GM19463 (cell line): ENCODE measurements at regions not wholly inside any gene's neighbourhood (a gene's known extent, or its start where the extent isn't known, plus 50 kb on each side); places are given as distances from the start of the nearest gene placed in this dataset.

ENCODE experiments used
- ATAC-seq: cut with Tn5 transposase; IDR thresholded peaks from one replicate; pipeline ENCODE4 v1.9.1; 2021; ENCODE audit warnings: mild to moderate bottlenecking, moderate library complexity; ENCODE audit not compliant: unreplicated experiment

- no peak for ATAC-seq
Observed at GRCh38 chr22:47784367-47784983, 1022.0 kb downstream of the TBC1D22A start.

- no peak for ATAC-seq
Observed at GRCh38 chr22:47783433-47784366, 1021.2 kb downstream of the TBC1D22A start.

GRCh38 chr22:47782328-47783075, 1020.1 kb downstream of the TBC1D22A start:
- no peak for ATAC-seq

DNA sequence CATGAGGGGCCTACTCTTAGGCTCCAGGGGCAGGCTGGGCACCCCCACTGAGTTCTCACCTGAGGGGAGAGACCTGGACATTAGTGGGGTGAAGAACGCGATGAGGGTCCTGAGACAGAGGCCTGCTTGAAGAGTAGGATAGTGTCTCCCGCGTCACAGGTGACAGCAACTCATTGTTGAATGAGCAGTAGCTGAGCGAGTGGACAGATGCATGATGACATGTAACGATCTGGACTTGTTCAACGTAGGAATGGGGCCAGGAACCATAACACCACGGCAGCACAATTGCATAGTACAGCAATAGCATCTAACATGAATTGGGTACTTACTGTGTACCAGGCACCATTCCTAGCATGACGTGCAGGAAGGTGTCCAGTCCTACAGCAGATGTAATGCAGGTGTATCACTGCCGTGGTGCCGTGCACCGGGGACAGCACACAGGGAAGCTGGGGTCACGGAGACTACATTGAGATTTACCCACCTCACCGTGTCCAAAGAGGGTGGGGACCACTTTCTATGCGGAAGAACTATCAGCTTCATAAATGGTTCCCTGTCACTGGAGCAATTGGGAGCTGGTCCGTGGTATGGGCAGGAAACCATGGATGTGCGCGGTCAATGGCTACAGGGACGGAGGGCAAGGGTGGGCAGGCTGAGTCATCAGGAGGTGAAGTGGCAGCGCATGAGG, 1019.1 kb downstream of the TBC1D22A start:
- no peak for ATAC-seq

GRCh38 chr22:47781024-47781423, 1018.6 kb downstream of the TBC1D22A start:
- no peak for ATAC-seq

DNA sequence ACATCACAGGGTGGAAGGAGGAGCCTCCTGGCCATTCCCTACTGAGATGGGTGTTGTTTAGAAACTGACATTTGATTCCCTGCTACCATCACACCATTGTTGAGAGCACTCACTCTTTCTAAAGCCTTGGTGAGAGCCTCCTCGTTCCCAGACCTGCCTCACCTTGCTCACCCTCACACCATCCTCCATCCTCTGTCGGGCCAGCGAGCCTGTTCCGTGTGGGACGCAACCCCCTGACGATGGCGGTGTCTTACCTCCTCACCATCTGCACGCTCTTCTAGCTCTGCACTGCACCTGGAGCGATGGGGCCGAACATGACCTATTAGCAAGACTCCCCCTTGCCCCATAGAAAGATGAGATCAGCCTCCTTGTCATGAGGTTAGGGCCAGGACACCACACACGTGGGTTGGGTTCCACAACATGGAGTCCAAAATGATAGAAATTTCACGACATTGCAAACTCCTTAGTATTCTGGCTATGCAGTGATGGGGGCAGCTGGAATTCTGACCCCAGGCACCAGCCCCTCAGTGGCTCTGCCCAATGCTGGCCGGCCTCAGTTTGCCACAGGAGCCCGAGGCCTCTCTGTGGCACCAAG, 1017.9 kb downstream of the TBC1D22A start:
- ATAC-seq: no peak

DNA sequence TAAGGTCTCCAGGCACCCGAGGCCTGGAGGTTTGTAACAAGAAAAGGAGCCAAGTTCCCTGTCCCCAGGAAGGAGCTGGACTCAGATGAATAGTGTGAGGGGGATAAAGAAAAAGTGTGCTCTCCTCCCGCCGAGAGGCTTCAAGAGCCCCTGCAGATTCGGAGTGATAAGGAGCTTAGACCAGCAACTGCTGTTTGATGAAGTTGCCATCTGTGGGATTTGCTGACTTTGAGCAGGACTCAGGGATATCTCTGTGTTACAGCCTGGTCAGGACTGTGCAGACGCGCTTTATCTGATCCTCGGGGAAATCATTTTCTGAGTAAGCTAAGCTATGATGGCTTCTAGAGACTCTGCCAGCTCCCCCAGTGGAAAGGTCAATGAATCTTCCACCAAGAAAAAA, 1017.0 kb downstream of the TBC1D22A start:
- no peak for ATAC-seq

DNA sequence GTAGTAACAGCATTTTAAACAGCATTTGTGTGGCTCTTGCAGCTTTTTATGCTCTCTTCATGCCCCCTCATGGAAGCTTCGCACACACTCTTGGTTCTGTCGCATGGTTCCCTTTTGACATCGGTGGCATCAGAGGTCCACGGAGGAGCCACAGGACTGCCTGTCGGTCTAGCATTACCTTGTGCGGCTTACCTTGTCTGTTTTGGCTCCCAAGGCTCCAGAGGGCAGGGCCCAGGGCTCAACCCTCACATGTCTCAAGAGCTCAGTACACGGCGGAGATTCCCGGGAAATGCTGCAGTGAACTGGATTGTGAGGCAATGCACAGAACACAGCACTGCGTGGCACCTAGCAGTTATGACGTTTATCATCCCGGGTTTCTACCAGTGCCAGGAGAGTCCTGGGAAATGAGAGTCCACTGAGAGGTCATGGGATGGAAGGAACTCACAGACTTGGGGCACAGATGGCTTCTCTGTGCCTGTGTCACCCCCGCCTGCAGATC, 1015.8 kb downstream of the TBC1D22A start:
- ATAC-seq: no peak

DNA sequence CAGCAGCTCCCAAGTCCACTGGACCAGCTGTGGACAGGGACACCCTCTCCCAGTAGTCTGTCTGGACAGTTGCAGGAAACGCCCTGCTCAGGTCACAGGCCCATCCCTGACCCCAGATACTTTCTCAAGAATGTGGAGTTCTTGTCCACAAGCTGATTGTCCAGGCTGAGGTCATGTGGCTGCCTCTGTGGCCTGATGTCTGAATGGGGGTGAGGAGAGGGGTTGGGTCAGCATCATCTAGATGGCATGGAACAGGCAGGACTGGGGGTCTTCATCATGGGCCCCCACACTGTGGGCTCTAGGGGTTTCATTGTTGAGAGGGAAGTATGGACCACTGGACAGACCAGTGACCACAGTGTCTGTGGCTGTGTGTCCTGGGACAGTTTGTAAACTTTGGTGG, 1015.0 kb downstream of the TBC1D22A start:
- ATAC-seq: no peak

DNA sequence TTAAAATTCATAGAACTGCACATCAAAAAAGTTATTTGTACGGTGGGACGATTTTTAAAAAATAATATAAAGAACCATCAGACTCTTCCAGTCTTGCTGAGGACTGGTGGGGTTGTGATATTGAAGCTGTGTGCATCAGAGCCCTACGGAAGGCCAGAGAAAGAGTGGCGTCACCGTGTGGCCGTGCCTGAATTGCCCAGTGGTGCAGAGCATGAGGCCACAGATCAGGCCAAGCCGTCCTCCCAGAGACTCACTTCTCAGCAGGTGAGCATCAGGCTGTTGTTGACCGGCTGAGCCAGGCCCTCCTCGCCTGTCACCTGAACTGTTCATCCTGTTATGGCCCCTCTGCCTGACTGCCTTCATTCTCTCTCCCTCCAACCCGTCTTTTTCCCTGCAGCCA, 1013.9 kb downstream of the TBC1D22A start:
- ATAC-seq: no peak

GRCh38 chr22:47775686-47776085, 1013.2 kb downstream of the TBC1D22A start:
- ATAC-seq: no peak

DNA sequence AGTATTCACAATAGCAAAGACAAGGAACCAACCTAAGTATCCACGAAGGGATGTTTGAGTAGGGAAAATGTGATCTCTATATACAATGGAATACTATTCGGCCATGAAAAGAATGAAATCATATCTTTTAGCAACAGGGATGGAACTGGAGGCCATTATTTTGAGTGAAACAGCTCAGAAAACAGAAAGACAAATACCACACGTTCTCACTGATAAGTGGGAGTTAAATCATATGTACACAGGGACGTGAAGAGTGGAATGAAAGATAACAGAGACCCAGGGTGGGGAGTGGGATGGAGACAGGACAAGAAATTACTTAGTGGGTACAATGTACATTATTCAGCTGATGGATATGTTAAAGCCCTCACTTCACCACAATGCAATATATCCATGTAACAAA, 1012.7 kb downstream of the TBC1D22A start:
- ATAC-seq: no peak

- no peak for ATAC-seq
Observed at GRCh38 chr22:47773635-47774034, 1011.2 kb downstream of the TBC1D22A start.

GRCh38 chr22:47772864-47773263, 1010.4 kb downstream of the TBC1D22A start:
- no peak for ATAC-seq

- no peak for ATAC-seq
Observed at GRCh38 chr22:47769652-47770051, 1007.2 kb downstream of the TBC1D22A start.

GRCh38 chr22:47768027-47768426, 1005.6 kb downstream of the TBC1D22A start:
- ATAC-seq: no peak

GRCh38 chr22:47767403-47767802, 1005.0 kb downstream of the TBC1D22A start:
- no peak for ATAC-seq

DNA sequence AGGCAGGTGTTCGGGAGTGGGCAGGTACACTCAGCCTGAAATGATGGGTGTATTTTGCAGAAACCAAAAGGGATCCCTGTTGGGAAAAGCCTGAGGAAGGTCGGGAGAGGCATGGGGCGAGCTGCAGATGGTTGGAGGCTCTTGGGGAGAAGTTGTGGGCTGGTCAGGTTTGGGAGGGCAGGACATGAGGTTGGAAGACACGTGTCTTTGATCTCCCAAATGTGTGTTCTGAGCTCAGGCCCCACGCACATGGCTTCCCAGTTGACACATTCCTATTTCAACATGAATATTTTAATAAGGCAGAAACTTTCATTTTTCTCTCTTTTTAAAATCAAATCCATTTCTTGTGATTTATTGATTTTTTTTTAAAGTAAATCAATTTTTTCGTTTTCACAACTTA, 1003.3 kb downstream of the TBC1D22A start:
- no peak for ATAC-seq

- ATAC-seq: no peak
Observed at GRCh38 chr22:47762141-47762540, 999.7 kb downstream of the TBC1D22A start.

- no peak for ATAC-seq
Observed at GRCh38 chr22:47759909-47760308, 997.5 kb downstream of the TBC1D22A start.
